Naive thymus-derived CD4-positive, alpha-beta T cell (primary cell): ENCODE measurements at regions not wholly inside any gene's neighbourhood (a gene's known extent, or its start where the extent isn't known, plus 50 kb on each side); places are given as distances from the start of the nearest gene placed in this dataset.

Source experiments
- ATAC-seq: fragments of 150-1000 bp; cut with Tn5 transposase; 2 replicates; pipeline ENCODE4 v1.10.0; 2021; ENCODE audit warnings: mild to moderate bottlenecking, moderate library complexity
- CTCF ChIA-PET: fragments of 350-600 bp; sonication (Branson Sonifier 250); formaldehyde crosslinking; loops from one replicate; lab custom pipeline; 2021; ENCODE audit warnings: antibody characterized with exemption; lab: Charles Lee
- POLR2A ChIA-PET: fragments of 350-600 bp; sonication (Branson Sonifier 250); formaldehyde crosslinking; loops from one replicate; lab custom pipeline; 2021; ENCODE audit warnings: antibody characterized with exemption, inconsistent platforms; lab: Charles Lee
- DNase-seq, 9 donors: peaks; one replicate each; pipeline versions ENCODE4 v3.0.0 to v3.0.0-alpha.2; 2020 to 2022; ENCODE audit warnings: mixed read lengths in 1 of 9
- H3K27ac ChIP-seq: one replicate; pipeline ENCODE4 v1.7.0; 2013; ENCODE audit warnings: mild to moderate bottlenecking, low read depth, low read length, moderate library complexity
- H3K27me3 ChIP-seq, 2 donors: one replicate each; pipeline ENCODE4 v1.7.0; 2013; ENCODE audit warnings: low read length in 2 of 2, mild to moderate bottlenecking in 2 of 2, moderate library complexity in 2 of 2; ENCODE audit not compliant: control insufficient read depth in 2 of 2, insufficient read depth in 2 of 2
- H3K36me3 ChIP-seq, 3 experiments: 1 replicate in 2 of 3; 2 replicates in 1 of 3; pipeline ENCODE4 v1.7.0; 2013; ENCODE audit warnings: low read length in 3 of 3, mild to moderate bottlenecking in 3 of 3, moderate library complexity in 1 of 3; ENCODE audit not compliant: insufficient read depth in 3 of 3, control insufficient read depth in 2 of 3
- H3K4me1 ChIP-seq, 2 donors: one replicate each; pipeline ENCODE4 v1.7.0; 2013; ENCODE audit warnings: low read length in 2 of 2, mild to moderate bottlenecking in 2 of 2, moderate library complexity in 1 of 2; ENCODE audit not compliant: control insufficient read depth in 2 of 2, insufficient read depth in 2 of 2
- H3K4me3 ChIP-seq: 2 replicates; pipeline ENCODE4 v1.7.0; 2013; ENCODE audit warnings: mild to moderate bottlenecking, low read length
- H3K9me3 ChIP-seq, 3 experiments: 1 replicate in 2 of 3; 2 replicates in 1 of 3; pipeline ENCODE4 v1.7.0; 2013; ENCODE audit warnings: low read length in 3 of 3; ENCODE audit not compliant: control insufficient read depth in 2 of 3
- H3K27ac Mint-ChIP-seq, 9 donors: one replicate each; pipeline ENCODE4 v1.8.0; 2020 to 2022; ENCODE audit warnings: mixed read lengths in 9 of 9, mild to moderate bottlenecking in 8 of 9, moderate library complexity in 5 of 9, inconsistent platforms in 2 of 9
- H3K27me3 Mint-ChIP-seq, 5 donors: one replicate each; pipeline ENCODE4 v1.8.0; 2021 to 2022; ENCODE audit warnings: mixed read lengths in 5 of 5, mild to moderate bottlenecking in 1 of 5
- H3K36me3 Mint-ChIP-seq, 5 donors: one replicate each; pipeline ENCODE4 v1.8.0; 2020 to 2022; ENCODE audit warnings: mixed read lengths in 5 of 5, mild to moderate bottlenecking in 3 of 5, inconsistent platforms in 1 of 5
- H3K4me1 Mint-ChIP-seq, 7 donors: one replicate each; pipeline ENCODE4 v1.8.0; 2020 to 2022; ENCODE audit warnings: mixed read lengths in 7 of 7, mild to moderate bottlenecking in 3 of 7, inconsistent platforms in 1 of 7
- H3K4me3 Mint-ChIP-seq, 10 donors: one replicate each; pipeline ENCODE4 v1.8.0; 2020 to 2022; ENCODE audit warnings: mild to moderate bottlenecking in 10 of 10, mixed read lengths in 10 of 10, moderate library complexity in 6 of 10, inconsistent platforms in 2 of 10
- H3K9me3 Mint-ChIP-seq, 11 donors: one replicate each; pipeline ENCODE4 v1.8.0; 2020 to 2022; ENCODE audit warnings: mixed read lengths in 11 of 11, mild to moderate bottlenecking in 4 of 11, inconsistent platforms in 1 of 11, moderate library complexity in 1 of 11
- intact Hi-C, 2 donors: fragments of 100-400 bp; cut with micrococcal nuclease; formaldehyde crosslinking; loops; one replicate each; pipeline ENCODE4 v1.15.1; 2023

- H3K4me1 ChIP-seq, result no peaks in the 10 kb centered on the region
- H3K27me3 ChIP-seq, result no peaks in the 10 kb centered on the region
- ATAC-seq, result no peak
- Mint-ChIP-seq H3K27ac (no peak overlapping the region), H3K4me1 (no peaks in the 10 kb centered on the region), H3K27me3 (peaks cover 0 to 21% (median 10%) of the 10 kb centered on the region in 5 donors), H3K9me3 (peaks cover 0 to 2% (median 0%) of the 10 kb centered on the region in 11 donors), H3K36me3 (no peaks in the 10 kb centered on the region), H3K4me3 (no peak overlapping the region)
- no peak overlapping the region for H3K27ac ChIP-seq
- no peak overlapping the region for H3K4me3 ChIP-seq
- no peak for DNase-seq
- H3K36me3 ChIP-seq, result no peaks in the 10 kb centered on the region
- CTCF ChIA-PET, result interaction anchor here (0.7 kb wide), 1 partner anchor 66 kb away, joined by 6 read pairs; no protein-coding TSS in a partner anchor
- POLR2A ChIA-PET, result no interaction called here
- no peaks in the 10 kb centered on the region for H3K9me3 ChIP-seq
- intact Hi-C loops, result no loop called here
Observed at GRCh38 chr9:79195879-79196278, 375.9 kb upstream of the TLE4 start.

- Mint-ChIP-seq H3K4me3 (no peak overlapping the region), H3K4me1 (no peaks in the 10 kb centered on the region), H3K27me3 (peaks cover 0 to 16% (median 10%) of the 10 kb centered on the region in 5 donors), H3K27ac (no peak overlapping the region), H3K9me3 (peaks cover 0 to 2% (median 0%) of the 10 kb centered on the region in 11 donors), H3K36me3 (no peaks in the 10 kb centered on the region)
- Histone ChIP-seq H3K36me3 (no peaks in the 10 kb centered on the region), H3K27ac (no peak overlapping the region), H3K4me3 (no peak overlapping the region), H3K9me3 (no peaks in the 10 kb centered on the region), H3K4me1 (no peaks in the 10 kb centered on the region), H3K27me3 (no peaks in the 10 kb centered on the region)
- ChIA-PET POLR2A (no interaction called here), CTCF (no interaction called here)
- DNase-seq (no peak), ATAC-seq (no peak)
- intact Hi-C loops, result no loop called here
Observed at GRCh38 chr9:79196606-79197005, 375.2 kb upstream of the TLE4 start.

- Histone ChIP-seq H3K27ac (no peak overlapping the region), H3K27me3 (no peaks in the 10 kb centered on the region), H3K9me3 (no peaks in the 10 kb centered on the region), H3K36me3 (no peaks in the 10 kb centered on the region), H3K4me1 (no peaks in the 10 kb centered on the region), H3K4me3 (no peak overlapping the region)
- no peak for DNase-seq
- Mint-ChIP-seq H3K4me3 (no peak overlapping the region), H3K36me3 (no peaks in the 10 kb centered on the region), H3K4me1 (no peaks in the 10 kb centered on the region), H3K27ac (no peak overlapping the region), H3K9me3 (peaks cover 0 to 2% (median 0%) of the 10 kb centered on the region in 11 donors), H3K27me3 (peaks cover 0 to 15% (median 10%) of the 10 kb centered on the region in 5 donors)
- ChIA-PET CTCF (no interaction called here), POLR2A (no interaction called here)
- no peak for ATAC-seq
- intact Hi-C loops, result no loop called here
Observed at GRCh38 chr9:79200336-79200735, 371.4 kb upstream of the TLE4 start.

GRCh38 chr9:79201636-79202035 lies 370.1 kb upstream of the TLE4 start:
- H3K27ac Mint-ChIP-seq, result no peak overlapping the region
- peaks cover 0 to 2% (median 0%) of the 10 kb centered on the region in 11 donors for H3K9me3 Mint-ChIP-seq
- Histone ChIP-seq H3K27ac (no peak overlapping the region), H3K9me3 (no peaks in the 10 kb centered on the region), H3K4me1 (no peaks in the 10 kb centered on the region), H3K4me3 (no peak overlapping the region), H3K27me3 (no peaks in the 10 kb centered on the region), H3K36me3 (no peaks in the 10 kb centered on the region)
- DNase-seq, result no peak
- H3K36me3 Mint-ChIP-seq, result no peaks in the 10 kb centered on the region
- no peak overlapping the region for H3K4me3 Mint-ChIP-seq
- intact Hi-C loops, result no loop called here
- H3K27me3 Mint-ChIP-seq, result peaks cover 0 to 12% (median 6%) of the 10 kb centered on the region in 5 donors
- no peaks in the 10 kb centered on the region for H3K4me1 Mint-ChIP-seq
- no peak for ATAC-seq
- CTCF ChIA-PET, result no interaction called here
- POLR2A ChIA-PET, result no interaction called here

- Mint-ChIP-seq H3K27me3 (peaks cover 0 to 8% (median 5%) of the 10 kb centered on the region in 5 donors), H3K4me3 (no peak overlapping the region), H3K4me1 (no peaks in the 10 kb centered on the region), H3K9me3 (peaks cover 0 to 2% (median 0%) of the 10 kb centered on the region in 11 donors), H3K36me3 (no peaks in the 10 kb centered on the region), H3K27ac (no peak overlapping the region)
- ATAC-seq (no peak), DNase-seq (no peak)
- Histone ChIP-seq H3K36me3 (no peaks in the 10 kb centered on the region), H3K9me3 (no peaks in the 10 kb centered on the region), H3K27me3 (no peaks in the 10 kb centered on the region), H3K4me3 (no peak overlapping the region), H3K27ac (no peak overlapping the region), H3K4me1 (no peaks in the 10 kb centered on the region)
- intact Hi-C loops, result no loop called here
- ChIA-PET CTCF (no interaction called here), POLR2A (no interaction called here)
Observed at GRCh38 chr9:79208791-79209396, 362.9 kb upstream of the TLE4 start.

GRCh38 chr9:79210541-79211243 lies 361.1 kb upstream of the TLE4 start:
- intact Hi-C loops, result no loop called here
- DNase-seq (no peak), ATAC-seq (no peak)
- no peak overlapping the region for H3K4me3 ChIP-seq
- Mint-ChIP-seq H3K4me1 (no peaks in the 10 kb centered on the region), H3K27me3 (peaks cover 0 to 9% (median 8%) of the 10 kb centered on the region in 5 donors), H3K9me3 (no peaks in the 10 kb centered on the region), H3K36me3 (no peaks in the 10 kb centered on the region), H3K27ac (no peak overlapping the region), H3K4me3 (no peak overlapping the region)
- H3K4me1 ChIP-seq, result no peaks in the 10 kb centered on the region
- ChIA-PET CTCF (no interaction called here), POLR2A (no interaction called here)
- no peak overlapping the region for H3K27ac ChIP-seq
- no peaks in the 10 kb centered on the region for H3K27me3 ChIP-seq
- no peaks in the 10 kb centered on the region for H3K9me3 ChIP-seq
- H3K36me3 ChIP-seq, result no peaks in the 10 kb centered on the region
